ENCODE measurements at regions not wholly inside any gene's neighbourhood (a gene's known extent, or its start where the extent isn't known, plus 50 kb on each side); places are given as distances from the start of the nearest gene placed in this dataset.
"Not testable (repeated sequence)": the region's sequence is repeated elsewhere in the genome, so short reads cannot be mapped to it uniquely, and the experiment has no call there.

DNA sequence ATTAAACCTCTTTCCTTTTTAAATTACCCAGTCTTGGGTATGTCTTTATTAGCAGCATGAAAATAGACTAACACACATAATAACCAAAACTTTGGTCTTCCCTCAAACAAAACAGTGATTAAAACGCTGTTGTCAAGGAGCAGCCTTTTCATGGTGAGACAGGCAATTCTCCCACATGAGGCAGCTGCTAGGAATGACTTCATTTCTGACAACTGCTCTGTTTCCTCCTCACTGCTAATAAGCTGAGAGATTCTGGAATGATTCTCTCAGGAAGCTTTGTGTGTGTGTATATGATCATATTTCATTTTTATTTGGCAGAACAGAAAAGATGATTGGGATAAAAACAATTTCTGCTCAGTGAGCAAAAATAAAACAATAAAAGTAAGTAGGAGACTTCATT lies 580.6 kb upstream of the ADAMTS9 start:
- no peaks in the 10 kb centered on the region for H3K27me3 ChIP-seq (ENCODE audit: control insufficient read depth in 3 of 3, insufficient read depth in 3 of 3, low read length in 3 of 3)
- H3K9me3 ChIP-seq (ENCODE audit: control insufficient read depth in 2 of 2, insufficient read depth in 1 of 2, low read depth in 1 of 2, low read length in 1 of 2): no peaks in the 10 kb centered on the region
- DNase-seq (no peak), FAIRE-seq (no peak)
- WGBS, 3 donors: 61 to 74% (median 68%) methylated on average over 1 of the region's 1 CpG
- no peak overlapping the region for H3K4me3 ChIP-seq (ENCODE audit: low read depth in 1 of 3, low read length in 3 of 3)
- H3K27ac ChIP-seq (ENCODE audit: low read depth in 1 of 3, low read length in 2 of 3): no peak overlapping the region
- no peaks in the 10 kb centered on the region for H3K4me1 ChIP-seq (ENCODE audit: control insufficient read depth in 3 of 3, insufficient read depth in 2 of 3, low read depth in 1 of 3, low read length in 2 of 3)
- no peaks in the 10 kb centered on the region for H3K36me3 ChIP-seq (ENCODE audit: control insufficient read depth in 3 of 3, insufficient read depth in 2 of 3, low read depth in 1 of 3, low read length in 3 of 3)

DNA sequence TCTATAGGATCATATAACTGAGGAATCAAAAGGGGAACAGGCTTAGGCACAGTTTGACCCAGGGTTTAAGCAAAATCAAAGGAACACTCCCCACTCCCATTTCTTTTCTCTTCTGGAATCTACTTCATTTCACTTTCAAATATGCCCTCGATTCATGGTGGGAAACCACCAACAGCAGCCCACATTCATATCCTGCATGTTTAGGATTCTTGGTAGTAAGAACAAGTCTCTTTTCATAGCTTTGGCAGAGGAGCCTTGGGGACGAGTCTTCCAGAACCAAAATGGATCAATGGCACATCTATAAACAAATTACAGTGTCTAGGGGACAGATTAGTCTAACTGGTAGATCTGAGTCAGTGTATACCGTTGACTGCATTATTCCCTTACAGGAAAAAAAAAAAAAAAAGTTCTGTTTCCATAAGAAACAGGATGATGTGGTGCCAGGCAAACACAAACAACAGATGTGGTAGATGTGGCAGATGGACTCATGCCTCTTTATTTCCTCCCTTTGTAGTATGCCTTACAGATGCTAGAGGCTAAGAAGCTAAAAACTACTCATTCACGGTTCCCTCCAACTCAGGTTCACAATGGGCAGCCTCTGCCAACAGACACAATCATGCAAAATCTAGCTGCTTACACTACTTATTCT lies 578.3 kb upstream of the ADAMTS9 start:
- 55 to 68% (median 56%) methylated on average over 4 of the region's 4 CpGs for WGBS, 3 donors
- H3K4me1 ChIP-seq (ENCODE audit: control insufficient read depth in 3 of 3, insufficient read depth in 2 of 3, low read depth in 1 of 3, low read length in 2 of 3): no peaks in the 10 kb centered on the region
- H3K36me3 ChIP-seq (ENCODE audit: control insufficient read depth in 3 of 3, insufficient read depth in 2 of 3, low read depth in 1 of 3, low read length in 3 of 3): no peaks in the 10 kb centered on the region
- peak overlapping the region in 1 of 3 donors; percentile 17 for H3K27ac ChIP-seq (ENCODE audit: low read depth in 1 of 3, low read length in 2 of 3)
- no peak for FAIRE-seq
- no peaks in the 10 kb centered on the region for H3K27me3 ChIP-seq (ENCODE audit: control insufficient read depth in 3 of 3, insufficient read depth in 3 of 3, low read length in 3 of 3)
- DNase-seq: no peak
- no peaks in the 10 kb centered on the region for H3K9me3 ChIP-seq (ENCODE audit: control insufficient read depth in 2 of 2, insufficient read depth in 1 of 2, low read depth in 1 of 2, low read length in 1 of 2)
- no peak overlapping the region for H3K4me3 ChIP-seq (ENCODE audit: low read depth in 1 of 3, low read length in 3 of 3)

- DNase-seq (no peak), FAIRE-seq (no peak)
- 86 to 92% (median 87%) methylated on average over 4 of the region's 4 CpGs for WGBS, 3 donors
These were observed 577.7 kb upstream of the ADAMTS9 start for GRCh38 chr3:65265511-65265910.

DNA sequence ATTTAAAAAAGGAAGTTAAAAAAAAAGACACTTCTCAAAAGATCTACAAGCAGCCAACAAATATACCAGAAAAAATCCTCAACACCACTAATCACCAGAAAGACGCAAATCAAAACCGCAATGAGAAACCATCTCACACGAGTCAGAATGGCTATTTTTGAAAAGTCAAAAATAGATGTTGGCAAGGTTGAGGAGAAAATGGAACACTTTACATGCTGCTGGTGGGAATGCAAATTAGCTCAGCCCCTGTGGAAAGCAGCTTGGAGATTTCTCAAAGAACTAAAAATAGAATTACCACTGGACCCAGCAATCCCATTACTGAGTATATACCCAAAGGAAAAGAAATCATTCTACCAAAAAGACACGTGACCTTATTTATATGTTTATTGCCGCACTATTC lies 574.7 kb upstream of the ADAMTS9 start:
- Histone ChIP-seq H3K4me1 (ENCODE audit: control insufficient read depth in 3 of 3, insufficient read depth in 2 of 3, low read depth in 1 of 3, low read length in 2 of 3) (no peaks in the 10 kb centered on the region), H3K27ac (ENCODE audit: low read depth in 1 of 3, low read length in 2 of 3) (no peak overlapping the region), H3K4me3 (ENCODE audit: low read depth in 1 of 3, low read length in 3 of 3) (no peak overlapping the region), H3K9me3 (ENCODE audit: control insufficient read depth in 2 of 2, insufficient read depth in 1 of 2, low read depth in 1 of 2, low read length in 1 of 2) (no peaks in the 10 kb centered on the region), H3K36me3 (ENCODE audit: control insufficient read depth in 3 of 3, insufficient read depth in 2 of 3, low read depth in 1 of 3, low read length in 3 of 3) (no peaks in the 10 kb centered on the region), H3K27me3 (ENCODE audit: control insufficient read depth in 3 of 3, insufficient read depth in 3 of 3, low read length in 3 of 3) (no peaks in the 10 kb centered on the region)
- FAIRE-seq: no peak
- 76 to 90% (median 78%) methylated on average over 5 of the region's 5 CpGs for WGBS, 3 donors
- DNase-seq: no peak

More at GRCh38 chr3:65265511-65265910, 577.7 kb upstream of the ADAMTS9 start:
- no peaks in the 10 kb centered on the region for H3K4me1 ChIP-seq (ENCODE audit: control insufficient read depth in 3 of 3, insufficient read depth in 2 of 3, low read depth in 1 of 3, low read length in 2 of 3)
- H3K27me3 ChIP-seq (ENCODE audit: control insufficient read depth in 3 of 3, insufficient read depth in 3 of 3, low read length in 3 of 3): no peaks in the 10 kb centered on the region
- H3K9me3 ChIP-seq (ENCODE audit: control insufficient read depth in 2 of 2, insufficient read depth in 1 of 2, low read depth in 1 of 2, low read length in 1 of 2): no peaks in the 10 kb centered on the region
- no peak overlapping the region for H3K27ac ChIP-seq (ENCODE audit: low read depth in 1 of 3, low read length in 2 of 3)
- H3K4me3 ChIP-seq (ENCODE audit: low read depth in 1 of 3, low read length in 3 of 3): no peak overlapping the region
- no peaks in the 10 kb centered on the region for H3K36me3 ChIP-seq (ENCODE audit: control insufficient read depth in 3 of 3, insufficient read depth in 2 of 3, low read depth in 1 of 3, low read length in 3 of 3)

GRCh38 chr3:65259946-65260345 lies 572.1 kb upstream of the ADAMTS9 start:
- no peak for FAIRE-seq
- 25 to 89% (median 60%) methylated on average over 1 of the region's 1 CpG for WGBS, 3 donors
- H3K27ac ChIP-seq (ENCODE audit: low read depth in 1 of 3, low read length in 2 of 3): no peak overlapping the region
- DNase-seq: no peak
- H3K36me3 ChIP-seq (ENCODE audit: control insufficient read depth in 3 of 3, insufficient read depth in 2 of 3, low read depth in 1 of 3, low read length in 3 of 3): no peaks in the 10 kb centered on the region
- H3K9me3 ChIP-seq (ENCODE audit: control insufficient read depth in 2 of 2, insufficient read depth in 1 of 2, low read depth in 1 of 2, low read length in 1 of 2): no peaks in the 10 kb centered on the region
- H3K27me3 ChIP-seq (ENCODE audit: control insufficient read depth in 3 of 3, insufficient read depth in 3 of 3, low read length in 3 of 3): no peaks in the 10 kb centered on the region
- H3K4me1 ChIP-seq (ENCODE audit: control insufficient read depth in 3 of 3, insufficient read depth in 2 of 3, low read depth in 1 of 3, low read length in 2 of 3): no peaks in the 10 kb centered on the region
- no peak overlapping the region for H3K4me3 ChIP-seq (ENCODE audit: low read depth in 1 of 3, low read length in 3 of 3)

DNA sequence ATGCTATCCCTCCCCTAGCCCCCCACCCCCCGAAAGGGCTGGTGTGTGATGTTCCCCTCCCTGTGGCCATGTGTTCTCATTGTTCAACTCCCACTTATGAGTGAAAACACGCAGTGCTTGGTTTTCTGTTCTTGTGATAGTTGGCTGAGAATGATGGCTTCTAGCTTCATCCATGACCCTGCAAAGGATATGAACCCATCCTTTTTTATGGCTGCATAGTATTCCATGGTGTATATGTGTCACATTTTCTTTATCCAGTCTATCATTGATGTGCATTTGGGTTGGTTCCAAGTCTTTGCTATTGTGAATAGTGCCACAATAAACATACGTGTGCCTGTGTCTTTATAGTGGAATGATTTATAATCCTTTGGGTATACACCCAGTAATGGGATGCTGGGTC lies 565.1 kb upstream of the ADAMTS9 start:
- WGBS, 3 donors: 74 to 88% (median 84%) methylated on average over 3 of the region's 3 CpGs
- H3K27me3 ChIP-seq (ENCODE audit: control insufficient read depth in 3 of 3, insufficient read depth in 3 of 3, low read length in 3 of 3); H3K36me3 ChIP-seq (ENCODE audit: control insufficient read depth in 3 of 3, insufficient read depth in 2 of 3, low read depth in 1 of 3, low read length in 3 of 3); DNase-seq; H3K4me1 ChIP-seq (ENCODE audit: control insufficient read depth in 3 of 3, insufficient read depth in 2 of 3, low read depth in 1 of 3, low read length in 2 of 3); H3K9me3 ChIP-seq (ENCODE audit: control insufficient read depth in 2 of 2, insufficient read depth in 1 of 2, low read depth in 1 of 2, low read length in 1 of 2); H3K27ac ChIP-seq (ENCODE audit: low read depth in 1 of 3, low read length in 2 of 3); H3K4me3 ChIP-seq (ENCODE audit: low read depth in 1 of 3, low read length in 3 of 3); FAIRE-seq: not testable (repeated sequence)

DNA sequence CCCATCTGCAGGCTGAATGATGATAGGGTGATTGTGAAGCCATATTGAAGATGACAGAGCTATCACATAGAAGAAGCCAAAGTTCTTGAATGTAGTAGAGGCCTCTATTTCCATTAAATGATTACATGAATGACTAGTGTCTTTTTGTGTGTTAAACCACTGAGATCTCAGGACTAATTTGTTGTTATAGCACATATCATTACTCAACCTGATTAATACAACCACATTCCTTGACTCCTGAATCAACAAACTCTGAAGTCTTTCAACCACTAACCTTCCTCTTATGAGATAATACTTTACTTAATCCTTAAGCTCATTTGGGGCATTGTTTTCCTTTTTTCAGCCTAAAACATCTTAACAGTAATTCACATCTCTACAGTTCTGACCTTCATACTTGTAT lies 564.5 kb upstream of the ADAMTS9 start:
- Histone ChIP-seq H3K36me3 (ENCODE audit: control insufficient read depth in 3 of 3, insufficient read depth in 2 of 3, low read depth in 1 of 3, low read length in 3 of 3) (no peaks in the 10 kb centered on the region), H3K4me3 (ENCODE audit: low read depth in 1 of 3, low read length in 3 of 3) (no peak overlapping the region), H3K9me3 (ENCODE audit: control insufficient read depth in 2 of 2, insufficient read depth in 1 of 2, low read depth in 1 of 2, low read length in 1 of 2) (no peaks in the 10 kb centered on the region), H3K27me3 (ENCODE audit: control insufficient read depth in 3 of 3, insufficient read depth in 3 of 3, low read length in 3 of 3) (no peaks in the 10 kb centered on the region), H3K4me1 (ENCODE audit: control insufficient read depth in 3 of 3, insufficient read depth in 2 of 3, low read depth in 1 of 3, low read length in 2 of 3) (no peaks in the 10 kb centered on the region), H3K27ac (ENCODE audit: low read depth in 1 of 3, low read length in 2 of 3) (no peak overlapping the region)
- no peak for FAIRE-seq
- no peak for DNase-seq

DNA sequence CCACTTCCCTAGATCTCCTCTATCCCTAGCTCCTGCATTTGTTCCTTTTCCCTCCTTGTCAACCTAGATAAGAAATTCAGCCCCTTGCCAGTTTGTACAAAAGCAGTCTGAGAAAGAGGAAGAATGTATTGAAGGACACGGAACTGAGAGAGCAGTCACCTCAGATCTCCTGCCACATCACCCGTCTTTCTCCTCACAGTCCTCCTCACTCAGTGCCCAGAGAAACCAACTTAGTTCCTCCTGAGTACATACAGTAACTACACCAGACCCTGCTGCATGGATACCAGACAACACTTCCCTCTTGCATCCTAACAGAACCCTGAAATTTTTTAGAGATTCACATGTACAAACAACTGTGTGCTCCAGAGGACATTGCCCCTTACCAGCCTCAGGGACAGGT lies 563.6 kb upstream of the ADAMTS9 start:
- no peak for FAIRE-seq
- no peaks in the 10 kb centered on the region for H3K9me3 ChIP-seq (ENCODE audit: control insufficient read depth in 2 of 2, insufficient read depth in 1 of 2, low read depth in 1 of 2, low read length in 1 of 2)
- 68 to 81% (median 71%) methylated on average over 2 of the region's 2 CpGs for WGBS, 3 donors

GRCh38 chr3:65246561-65246960 lies 558.8 kb upstream of the ADAMTS9 start:
- Histone ChIP-seq H3K4me1 (ENCODE audit: control insufficient read depth in 3 of 3, insufficient read depth in 2 of 3, low read depth in 1 of 3, low read length in 2 of 3) (no peaks in the 10 kb centered on the region), H3K36me3 (ENCODE audit: control insufficient read depth in 3 of 3, insufficient read depth in 2 of 3, low read depth in 1 of 3, low read length in 3 of 3) (no peaks in the 10 kb centered on the region), H3K27ac (ENCODE audit: low read depth in 1 of 3, low read length in 2 of 3) (no peak overlapping the region), H3K9me3 (ENCODE audit: control insufficient read depth in 2 of 2, insufficient read depth in 1 of 2, low read depth in 1 of 2, low read length in 1 of 2) (no peaks in the 10 kb centered on the region), H3K4me3 (ENCODE audit: low read depth in 1 of 3, low read length in 3 of 3) (no peak overlapping the region), H3K27me3 (ENCODE audit: control insufficient read depth in 3 of 3, insufficient read depth in 3 of 3, low read length in 3 of 3) (no peaks in the 10 kb centered on the region)
- DNase-seq (peak in 1 of 2 donors; percentile 5), FAIRE-seq (no peak)
- 56 to 61% (median 60%) methylated on average over 6 of the region's 6 CpGs for WGBS, 3 donors

More for the DNA sequence above, 563.6 kb upstream of the ADAMTS9 start:
- Histone ChIP-seq H3K27ac (ENCODE audit: low read depth in 1 of 3, low read length in 2 of 3) (no peak overlapping the region), H3K36me3 (ENCODE audit: control insufficient read depth in 3 of 3, insufficient read depth in 2 of 3, low read depth in 1 of 3, low read length in 3 of 3) (no peaks in the 10 kb centered on the region), H3K4me3 (ENCODE audit: low read depth in 1 of 3, low read length in 3 of 3) (no peak overlapping the region), H3K4me1 (ENCODE audit: control insufficient read depth in 3 of 3, insufficient read depth in 2 of 3, low read depth in 1 of 3, low read length in 2 of 3) (no peaks in the 10 kb centered on the region), H3K27me3 (ENCODE audit: control insufficient read depth in 3 of 3, insufficient read depth in 3 of 3, low read length in 3 of 3) (no peaks in the 10 kb centered on the region)
- DNase-seq: no peak

Data from small intestine (tissue), 7 donors.